A673 (cell line): ENCODE measurements at regions not wholly inside any gene's neighbourhood (a gene's known extent, or its start where the extent isn't known, plus 50 kb on each side); places are given as distances from the start of the nearest gene placed in this dataset.

Experiments
- BruUV-seq: library from RNA; stranded (reverse); fragments of 400-500 nt; replicated peaks from 2 replicates; lab custom pipeline; 2021; lab: Mats Ljungman, UMichigan
- CTCF ChIA-PET: fragments of 300-600 bp; sonication (Branson Sonifier 250); formaldehyde crosslinking; loops from one replicate; lab custom pipeline; 2022; ENCODE audit warnings: antibody characterized with exemption; lab: Charles Lee
- POLR2A ChIA-PET: fragments of 300-600 bp; sonication (Branson Sonifier 250); formaldehyde crosslinking; loops from one replicate; lab custom pipeline; 2022; ENCODE audit warnings: antibody characterized with exemption; ENCODE audit not compliant: low non-redundant PET; lab: Charles Lee
- DNase-seq: peaks from one replicate; pipeline ENCODE4 v3.0.0-alpha.2; 2015; ENCODE audit warnings: low spot score
- H3K27ac ChIP-seq: fragments of 200-600 bp; sonication (generic); 2 replicates; pipeline ENCODE4 v1.5.1; 2016; ENCODE audit warnings: mixed run types, low read depth, mild to moderate bottlenecking, mixed read lengths, antibody characterized with exemption, low read length; ENCODE audit not compliant: poor library complexity, severe bottlenecking
- H3K27me3 ChIP-seq: fragments of 200-600 bp; sonication (generic); replicated peaks from 2 replicates; pipeline ENCODE4 v1.6.1; 2017; ENCODE audit warnings: mixed run types, low read depth, mild to moderate bottlenecking, mixed read lengths, antibody characterized with exemption, low read length; ENCODE audit not compliant: insufficient read depth, poor library complexity
- H3K36me3 ChIP-seq: fragments of 200-600 bp; sonication (generic); 2 replicates; pipeline ENCODE4 v1.6.1; 2016; ENCODE audit warnings: mixed run types, mild to moderate bottlenecking, mixed read lengths, antibody characterized with exemption, low read length; ENCODE audit not compliant: insufficient read depth, poor library complexity, severe bottlenecking
- H3K4me1 ChIP-seq: fragments of 200-600 bp; sonication (generic); 2 replicates; pipeline ENCODE4 v1.6.1; 2017; ENCODE audit warnings: mixed run types, mild to moderate bottlenecking, mixed read lengths, antibody characterized with exemption, low read length; ENCODE audit not compliant: insufficient read depth, poor library complexity, severe bottlenecking
- H3K4me3 ChIP-seq: fragments of 200-600 bp; sonication (generic); 2 replicates; pipeline ENCODE4 v1.5.1; 2016; ENCODE audit warnings: low read depth, mixed run types, mild to moderate bottlenecking, mixed read lengths, low read length; ENCODE audit not compliant: poor library complexity, severe bottlenecking
- H3K9me3 ChIP-seq: fragments of 200-600 bp; sonication (generic); 2 replicates; pipeline ENCODE4 v1.6.1; 2016; ENCODE audit warnings: mixed run types, low read depth, mild to moderate bottlenecking, mixed read lengths, antibody characterized with exemption, low read length; ENCODE audit not compliant: poor library complexity, severe bottlenecking
- EZH2 ChIP-seq: fragments of 200-600 bp; sonication (generic); IDR thresholded peaks from 2 replicates; pipeline ENCODE4 v1.6.1; 2017; ENCODE audit warnings: borderline replicate concordance, low read depth, mild to moderate bottlenecking, mixed read lengths, antibody characterized with exemption, low read length; ENCODE audit not compliant: poor library complexity, severe bottlenecking
- intact Hi-C: fragments of 100-400 bp; cut with micrococcal nuclease; formaldehyde crosslinking; loops from one replicate; pipeline ENCODE4 v1.10.0; 2022; ENCODE audit not compliant: unreplicated experiment
- TF ChIP-seq, protein P1 (sequence below): fragments of 300-800, 200-600 bp; sonication (generic); conservative IDR thresholded peaks from 2 replicates; pipeline ENCODE4 v1.5.1; 2017; ENCODE audit warnings: low read depth, mild to moderate bottlenecking, antibody characterized with exemption, low read length, moderate library complexity, mixed read lengths

DNA sequence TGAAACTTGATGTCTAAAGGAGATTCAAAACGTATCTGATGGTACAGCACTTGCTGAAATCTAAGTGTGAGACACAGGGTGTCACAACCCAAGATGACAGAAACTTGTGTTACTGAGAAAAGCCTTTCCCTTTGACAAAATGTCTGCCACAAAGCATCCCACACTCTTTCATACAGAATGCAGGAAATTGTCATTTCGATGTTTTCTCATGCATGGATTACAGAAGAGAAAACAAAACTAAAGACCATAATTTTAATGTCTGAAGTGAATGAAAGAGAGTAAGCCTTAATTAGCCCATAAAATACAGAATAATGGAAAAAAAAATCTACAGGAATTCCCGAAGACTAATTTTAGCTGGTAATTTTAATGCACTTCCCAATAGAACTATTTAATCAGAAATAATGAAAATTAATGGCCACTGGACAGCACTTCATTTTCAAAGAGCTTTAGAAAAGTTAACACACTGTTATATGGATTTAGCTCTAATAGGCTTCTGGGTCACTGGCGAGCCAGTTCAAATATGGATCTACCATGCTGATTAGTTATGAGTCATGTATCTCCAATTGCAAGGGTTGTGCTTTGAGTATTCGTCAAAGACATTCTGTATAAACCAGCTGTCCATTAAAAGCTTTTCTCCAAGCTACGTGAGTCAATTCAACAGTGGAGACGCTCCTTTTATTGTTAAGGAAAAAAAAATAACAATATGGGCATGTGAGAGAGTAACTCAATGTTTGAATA, 656.7 kb downstream of the SLC16A7 start:
- TF ChIP-seq EZH2: no peak
- TF ChIP-seq, protein P1, sequence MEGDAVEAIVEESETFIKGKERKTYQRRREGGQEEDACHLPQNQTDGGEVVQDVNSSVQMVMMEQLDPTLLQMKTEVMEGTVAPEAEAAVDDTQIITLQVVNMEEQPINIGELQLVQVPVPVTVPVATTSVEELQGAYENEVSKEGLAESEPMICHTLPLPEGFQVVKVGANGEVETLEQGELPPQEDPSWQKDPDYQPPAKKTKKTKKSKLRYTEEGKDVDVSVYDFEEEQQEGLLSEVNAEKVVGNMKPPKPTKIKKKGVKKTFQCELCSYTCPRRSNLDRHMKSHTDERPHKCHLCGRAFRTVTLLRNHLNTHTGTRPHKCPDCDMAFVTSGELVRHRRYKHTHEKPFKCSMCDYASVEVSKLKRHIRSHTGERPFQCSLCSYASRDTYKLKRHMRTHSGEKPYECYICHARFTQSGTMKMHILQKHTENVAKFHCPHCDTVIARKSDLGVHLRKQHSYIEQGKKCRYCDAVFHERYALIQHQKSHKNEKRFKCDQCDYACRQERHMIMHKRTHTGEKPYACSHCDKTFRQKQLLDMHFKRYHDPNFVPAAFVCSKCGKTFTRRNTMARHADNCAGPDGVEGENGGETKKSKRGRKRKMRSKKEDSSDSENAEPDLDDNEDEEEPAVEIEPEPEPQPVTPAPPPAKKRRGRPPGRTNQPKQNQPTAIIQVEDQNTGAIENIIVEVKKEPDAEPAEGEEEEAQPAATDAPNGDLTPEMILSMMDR: no peak
- no peak for DNase-seq
- BruUV-seq: no TSS peak
- intact Hi-C loops: no loop called here
- POLR2A ChIA-PET: no interaction called here
- no peak overlapping the region for H3K4me3 ChIP-seq
- no peaks in the 10 kb centered on the region for H3K9me3 ChIP-seq
- CTCF ChIA-PET: no interaction called here
- no peaks in the 10 kb centered on the region for H3K4me1 ChIP-seq
- H3K27ac ChIP-seq: no peak overlapping the region
- no peaks in the 10 kb centered on the region for H3K27me3 ChIP-seq
- no peaks in the 10 kb centered on the region for H3K36me3 ChIP-seq

DNA sequence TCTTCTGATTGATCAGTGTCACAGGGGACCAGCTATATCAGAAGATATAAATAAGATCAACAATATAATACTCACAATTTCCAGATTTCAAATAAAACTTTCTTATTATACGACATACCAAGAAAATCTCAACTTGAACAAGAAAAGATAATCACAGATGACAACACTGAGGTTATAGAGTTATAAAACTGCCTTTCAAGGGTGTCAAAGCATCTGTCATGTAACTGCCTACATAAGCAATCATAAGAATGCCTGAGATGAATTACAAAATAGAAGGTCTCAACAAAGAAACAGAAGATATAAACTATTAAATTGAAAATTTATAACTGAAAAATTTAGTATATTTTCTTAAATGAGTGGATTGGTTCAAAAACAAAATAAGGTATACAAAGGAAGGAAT, 659.2 kb downstream of the SLC16A7 start:
- TF ChIP-seq EZH2: no peak
- TF ChIP-seq, protein P1: no peak
- no TSS peak for BruUV-seq

DNA sequence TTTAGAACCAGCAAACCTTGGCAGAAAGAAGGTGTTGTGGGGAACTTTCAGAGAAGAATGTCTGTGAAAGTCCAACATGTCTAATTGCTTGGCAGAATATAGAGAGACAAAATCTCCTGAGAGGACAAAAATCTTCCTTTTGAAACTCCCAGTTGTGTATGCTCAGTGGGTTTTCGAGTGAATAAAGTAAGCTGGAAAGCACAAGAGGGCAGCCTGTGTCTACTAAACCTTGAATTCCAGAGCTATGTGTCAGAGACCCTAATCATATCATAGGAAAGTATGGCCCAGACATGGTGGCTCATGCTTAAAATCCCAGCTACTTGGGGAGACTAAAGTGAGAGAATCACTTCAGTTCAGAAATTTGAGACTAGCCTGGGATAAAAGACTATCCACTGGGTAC, 661.2 kb downstream of the SLC16A7 start:
- BruUV-seq: no TSS peak
- ChIA-PET POLR2A (no interaction called here), CTCF (interaction anchor here (0.9 kb wide), 1 partner anchor 237 kb away, joined by 3 read pairs; no protein-coding TSS in a partner anchor)
- no peak for TF ChIP-seq EZH2
- Histone ChIP-seq H3K27me3 (no peaks in the 10 kb centered on the region), H3K36me3 (no peaks in the 10 kb centered on the region), H3K27ac (no peak overlapping the region), H3K9me3 (no peaks in the 10 kb centered on the region), H3K4me1 (no peaks in the 10 kb centered on the region), H3K4me3 (no peak overlapping the region)
- DNase-seq: peak; percentile 27
- intact Hi-C loops: no loop called here

More for the DNA sequence above, 659.2 kb downstream of the SLC16A7 start:
- H3K27ac ChIP-seq: no peak overlapping the region
- H3K9me3 ChIP-seq: no peaks in the 10 kb centered on the region
- ChIA-PET CTCF (no interaction called here), POLR2A (no interaction called here)
- DNase-seq: no peak
- intact Hi-C loops: no loop called here
- H3K4me3 ChIP-seq: no peak overlapping the region
- H3K27me3 ChIP-seq: no peaks in the 10 kb centered on the region
- no peaks in the 10 kb centered on the region for H3K4me1 ChIP-seq
- H3K36me3 ChIP-seq: no peaks in the 10 kb centered on the region

DNA sequence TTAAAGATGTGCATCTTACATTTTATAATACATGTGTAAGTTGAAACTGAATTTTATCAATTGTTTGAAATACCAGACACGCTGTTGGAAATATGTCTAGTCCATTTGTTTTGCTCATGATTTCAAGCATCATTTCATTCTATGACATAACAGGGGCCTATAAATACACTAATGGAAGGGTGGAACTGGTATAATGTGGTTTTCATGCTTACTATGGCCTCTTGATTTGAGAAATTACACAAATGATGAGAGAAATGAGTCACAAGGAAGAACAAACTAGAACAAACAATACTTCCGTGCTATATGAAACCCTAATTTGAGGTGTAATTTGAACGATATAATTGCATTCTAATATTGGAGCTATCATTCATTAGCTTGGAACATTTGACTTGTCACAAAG, 663.4 kb downstream of the SLC16A7 start:
- Histone ChIP-seq H3K27ac (no peak overlapping the region), H3K36me3 (no peaks in the 10 kb centered on the region), H3K27me3 (no peaks in the 10 kb centered on the region), H3K4me1 (no peaks in the 10 kb centered on the region), H3K9me3 (no peaks in the 10 kb centered on the region), H3K4me3 (no peak overlapping the region)
- TF ChIP-seq, protein P1: no peak
- TF ChIP-seq EZH2: no peak
- ChIA-PET POLR2A (no interaction called here), CTCF (no interaction called here)
- BruUV-seq: no TSS peak
- no peak for DNase-seq
- intact Hi-C loops: no loop called here
